ENCODE measurements at regions not wholly inside any gene's neighbourhood (a gene's known extent, or its start where the extent isn't known, plus 50 kb on each side); places are given as distances from the start of the nearest gene placed in this dataset.

GRCh38 chr7:41334071-41334862, 368.6 kb downstream of the INHBA start:
- DNase-seq, result no peak

GRCh38 chr7:41333511-41333910, 369.4 kb downstream of the INHBA start:
- no peak for DNase-seq

DNA sequence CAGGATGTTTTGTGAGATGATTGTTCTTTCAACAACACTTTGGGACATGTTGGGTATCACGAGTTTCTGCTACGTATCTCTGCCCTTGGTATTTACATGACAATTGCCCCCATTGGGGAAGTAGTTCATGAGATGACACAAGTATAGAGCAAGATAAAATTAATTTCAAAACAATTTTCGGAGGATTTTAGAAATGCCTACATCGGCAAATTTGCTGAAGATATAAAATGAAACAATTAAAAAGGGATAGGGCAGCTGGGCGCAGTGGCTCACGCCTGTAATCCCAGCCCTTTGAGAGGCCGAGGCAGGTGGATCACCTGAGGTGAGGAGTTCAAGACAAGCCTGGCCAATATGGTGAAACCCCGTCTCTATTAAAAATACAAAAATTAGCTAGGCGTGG, 371.7 kb downstream of the INHBA start:
- DNase-seq, result no peak

DNA sequence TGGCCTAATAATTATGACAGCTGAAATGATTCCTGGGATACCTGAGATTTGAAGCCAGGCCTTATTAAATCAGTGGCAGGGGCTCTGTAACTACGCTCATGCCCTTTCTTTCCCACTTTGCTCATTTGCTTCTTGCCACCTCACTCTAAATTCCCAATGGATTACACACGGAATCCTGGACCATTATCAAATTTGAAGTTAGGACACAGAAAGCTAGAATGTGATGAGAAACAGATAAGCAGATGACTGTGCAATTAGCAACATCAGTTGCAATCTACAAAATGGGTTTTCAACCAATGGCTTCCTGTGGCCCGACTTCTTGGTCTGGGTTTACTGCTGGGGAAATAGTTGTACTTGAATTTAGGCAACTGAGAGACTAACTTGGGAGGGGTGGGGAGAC, 374.3 kb downstream of the INHBA start:
- DNase-seq, result no peak

GRCh38 chr7:41328131-41328530, 374.8 kb downstream of the INHBA start:
- no peak for DNase-seq

GRCh38 chr7:41326616-41327015, 376.3 kb downstream of the INHBA start:
- DNase-seq, result no peak

GRCh38 chr7:41323806-41324205, 379.1 kb downstream of the INHBA start:
- no peak for DNase-seq

DNA sequence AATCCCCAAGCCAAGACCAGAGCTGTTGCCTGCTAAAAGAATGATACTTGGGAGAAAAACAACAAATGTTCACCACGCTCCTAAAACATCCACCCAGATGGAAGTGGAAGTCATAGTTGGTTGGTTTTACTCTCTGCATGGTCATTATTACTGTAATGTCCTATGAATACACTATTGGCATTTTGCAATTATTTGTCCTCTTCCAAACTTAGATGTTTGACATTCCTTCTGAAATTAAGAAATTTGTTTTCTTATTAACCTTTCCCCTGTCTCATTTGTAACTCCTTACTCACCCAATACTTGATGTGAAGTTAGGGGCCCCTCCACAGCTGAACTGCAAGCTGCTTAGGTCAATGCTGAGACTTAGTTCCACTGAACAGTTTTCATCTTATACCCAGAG, 383.3 kb downstream of the INHBA start:
- no peak for DNase-seq

GRCh38 chr7:41316410-41316809, 386.5 kb downstream of the INHBA start:
- DNase-seq, result no peak

- no peak for DNase-seq
These were observed 387.1 kb downstream of the INHBA start for GRCh38 chr7:41315764-41316163.

DNA sequence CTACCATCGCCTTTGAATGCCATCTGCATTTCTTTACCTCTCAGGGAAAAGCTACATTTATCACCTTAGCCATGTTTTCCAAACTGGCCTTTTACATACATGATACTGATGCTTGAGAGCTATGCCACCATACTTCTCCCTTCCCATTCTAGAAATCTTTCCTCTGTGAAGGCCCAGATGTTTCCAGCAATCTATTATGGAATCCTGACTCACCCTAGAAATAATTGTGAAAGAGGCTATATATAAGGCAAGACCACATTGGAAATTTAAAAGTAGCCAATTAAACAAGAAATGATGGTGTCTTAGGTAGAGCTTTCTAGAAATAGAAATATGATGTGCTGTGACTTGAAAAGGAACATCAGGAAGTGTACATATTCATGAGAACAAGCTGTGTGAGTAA, 389.7 kb downstream of the INHBA start:
- DNase-seq, result no peak

DNA sequence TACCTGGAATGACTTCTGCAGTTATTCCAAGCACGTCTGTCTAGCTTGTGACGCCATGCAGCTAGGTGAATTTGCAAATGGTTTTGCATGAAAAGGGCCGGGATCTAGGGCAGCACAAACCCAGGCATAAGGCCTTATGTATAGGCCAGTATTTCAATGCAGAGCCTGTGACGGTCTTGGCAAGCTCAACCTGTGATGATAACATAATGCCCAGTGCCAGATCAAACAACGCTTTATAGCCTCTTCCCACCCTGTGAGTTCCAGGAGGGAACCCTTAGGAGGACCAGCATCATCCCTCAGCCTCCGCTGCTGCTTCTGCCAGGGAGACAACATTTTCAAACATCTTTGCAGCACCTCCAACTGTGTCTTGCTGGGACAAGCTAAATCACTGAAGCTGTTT, 390.7 kb downstream of the INHBA start:
- no peak for DNase-seq

- no peak for DNase-seq
These were observed 391.6 kb downstream of the INHBA start for GRCh38 chr7:41311301-41311700.

- no peak for DNase-seq
These were observed 396.4 kb downstream of the INHBA start for GRCh38 chr7:41306486-41306885.

GRCh38 chr7:41305001-41305400, 397.9 kb downstream of the INHBA start:
- no peak for DNase-seq

GRCh38 chr7:41303709-41304108, 399.2 kb downstream of the INHBA start:
- no peak for DNase-seq

DNA sequence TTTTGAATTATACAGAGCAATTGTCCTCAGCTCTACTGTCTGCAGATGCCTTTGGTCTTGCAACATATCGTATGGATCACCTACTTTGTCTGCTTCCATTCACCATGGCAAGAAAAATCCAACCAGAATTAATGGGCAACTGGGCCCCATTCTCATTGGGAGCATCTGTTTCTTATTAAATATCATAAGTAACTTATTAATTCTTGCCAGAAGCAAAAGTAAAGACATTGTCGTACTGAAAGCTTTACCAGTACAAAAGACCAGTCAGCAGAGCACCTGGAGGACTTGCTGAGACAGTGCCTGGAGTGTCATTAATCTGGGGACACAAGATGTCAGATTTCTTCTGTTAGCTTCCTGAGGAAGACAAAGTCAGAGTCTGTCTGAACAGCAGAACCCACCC, 404.5 kb downstream of the INHBA start:
- DNase-seq, result no peak

- no peak for DNase-seq
These were observed 405.7 kb downstream of the INHBA start for GRCh38 chr7:41297166-41297565.

DNA sequence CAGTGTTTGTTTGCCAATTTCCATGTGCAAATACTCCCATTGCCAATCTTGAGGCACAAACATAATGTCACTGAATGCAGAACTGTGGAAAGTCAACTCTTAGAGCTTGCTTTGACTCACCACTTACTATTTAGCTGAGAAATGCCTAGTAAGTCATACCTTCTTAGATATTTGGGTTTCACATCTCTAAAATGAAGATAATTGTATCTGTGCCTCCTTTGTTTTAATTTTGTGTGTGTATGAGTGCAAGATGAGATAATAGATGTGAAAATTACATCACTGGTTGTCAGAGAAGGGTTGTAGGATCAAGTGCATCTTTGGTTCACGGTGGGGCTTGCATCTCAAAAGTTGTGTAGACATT, 407.5 kb downstream of the INHBA start:
- DNase-seq, result no peak

- no peak for DNase-seq
These were observed 408.1 kb downstream of the INHBA start for GRCh38 chr7:41294556-41295454.

- DNase-seq, result no peak
These were observed 410.4 kb downstream of the INHBA start for GRCh38 chr7:41292487-41292886.

DNA sequence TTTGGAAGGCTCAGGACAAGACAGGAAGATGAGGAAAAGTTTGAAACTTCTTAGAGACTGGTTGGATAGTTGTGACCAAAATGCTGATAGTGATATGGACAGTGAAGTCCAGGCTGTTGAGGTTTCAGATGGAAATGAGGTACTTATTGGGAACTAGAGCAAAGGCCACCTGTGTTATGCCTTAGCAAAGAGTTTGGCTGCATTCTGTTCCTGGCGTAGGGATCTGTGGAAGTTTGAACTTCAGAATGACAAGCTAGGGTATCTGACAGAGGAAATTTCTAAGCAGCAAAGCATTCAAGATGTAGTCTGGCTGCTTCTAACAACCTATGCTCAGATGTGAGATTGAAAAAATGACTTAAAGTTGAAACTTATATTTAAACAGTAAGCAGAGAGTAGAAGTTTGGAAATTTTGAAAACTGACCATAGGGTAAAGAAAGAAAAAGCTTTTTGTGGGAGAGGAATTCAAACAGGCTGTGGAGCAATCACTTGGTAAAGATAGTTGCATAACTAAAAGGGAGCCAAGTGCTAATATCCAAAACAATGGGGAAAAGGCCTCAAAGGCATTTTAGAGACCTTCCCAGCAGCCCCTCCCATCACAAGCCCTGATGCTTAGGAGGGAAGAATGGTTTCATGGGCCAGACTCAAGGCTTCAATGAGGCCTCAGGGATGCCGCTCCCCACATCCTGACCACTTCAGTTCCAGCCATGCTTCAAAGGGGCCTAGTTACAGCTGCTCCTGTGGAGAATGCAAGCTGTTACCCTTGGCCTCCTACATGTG, 415.1 kb downstream of the INHBA start:
- no peak for DNase-seq

DNA sequence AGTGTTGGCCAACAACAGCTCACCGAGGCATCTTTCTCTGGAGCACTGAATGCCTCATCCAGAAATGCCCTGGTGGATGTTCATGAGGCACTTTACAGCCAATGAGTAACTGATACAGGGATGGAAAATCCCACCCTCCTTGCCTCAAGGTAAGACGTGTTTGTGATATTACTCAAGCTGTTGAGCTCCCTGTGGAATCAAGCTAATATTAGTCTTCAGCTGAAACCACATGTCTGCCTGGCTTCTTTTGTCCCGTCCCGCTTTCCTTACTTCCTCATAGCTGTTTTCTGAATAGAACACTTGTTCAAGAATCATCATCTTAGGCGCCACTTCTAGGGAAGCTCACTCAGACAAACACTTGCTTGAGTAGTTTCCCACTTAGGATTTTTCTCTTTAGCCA, 422.4 kb downstream of the INHBA start:
- DNase-seq, result no peak

GRCh38 chr7:41277561-41277960, 425.3 kb downstream of the INHBA start:
- DNase-seq, result no peak

Data from CD4-positive, alpha-beta T cell treated with Interleukin-21 for 1 hour (primary cell).